ENCODE measurements at regions not wholly inside any gene's neighbourhood (a gene's known extent, or its start where the extent isn't known, plus 50 kb on each side); places are given as distances from the start of the nearest gene placed in this dataset.

- TF ChIP-seq ZNF70 (CRISPR knock-in tag; IDR thresholded peaks at IDR 0.05) (no peak), ZNF565 (CRISPR knock-in tag; conservative IDR thresholded peaks at IDR 0.05; ENCODE audit: low read depth) (no peak), CREB5 (CRISPR knock-in tag; IDR thresholded peaks at IDR 0.05; ENCODE audit: low read depth) (no peak), ZFP3 (CRISPR knock-in tag; IDR thresholded peaks at IDR 0.05) (no peak), ISL1 (CRISPR knock-in tag; IDR thresholded peaks at IDR 0.05) (no peak), ARNTL (CRISPR knock-in tag; IDR thresholded peaks at IDR 0.05; ENCODE audit: borderline replicate concordance, low read depth) (no peak), BACH2 (CRISPR knock-in tag; IDR thresholded peaks at IDR 0.05; ENCODE audit: borderline replicate concordance) (no peak), OSR1 (CRISPR knock-in tag; IDR thresholded peaks at IDR 0.05) (no peak), SNAI2 (CRISPR knock-in tag; IDR thresholded peaks at IDR 0.05) (no peak), RARB (CRISPR knock-in tag; IDR thresholded peaks at IDR 0.05) (no peak)
Observed at GRCh38 chr5:103645816-103646215, 83.2 kb upstream of the NUDT12 start.
